Ovary (tissue), 7 donors: ENCODE measurements at regions not wholly inside any gene's neighbourhood (a gene's known extent, or its start where the extent isn't known, plus 50 kb on each side); places are given as distances from the start of the nearest gene placed in this dataset.

Experiments
- DNase-seq, 5 donors: peaks; one replicate each; pipeline ENCODE4 v3.0.0-alpha.2; 2019 to 2020
- H3K27ac ChIP-seq, 2 donors: fragments of 200-600 bp; one replicate each; pipeline versions ENCODE4 v1.5.1 to v1.8.0; 2019 to 2022
- H3K27me3 ChIP-seq: fragments of 200-600 bp; one replicate; pipeline ENCODE4 v1.8.0; 2022
- H3K36me3 ChIP-seq: fragments of 200-600 bp; sonication (generic); one replicate; pipeline ENCODE4 v1.5.1; 2019
- H3K4me1 ChIP-seq: one replicate; pipeline ENCODE4 v1.8.1; 2013; ENCODE audit warnings: mild to moderate bottlenecking, moderate library complexity; ENCODE audit not compliant: insufficient read depth
- H3K4me3 ChIP-seq: fragments of 200-600 bp; sonication (generic); one replicate; pipeline ENCODE4 v1.5.1; 2017
- H3K9me3 ChIP-seq, 2 donors: fragments of 200-600 bp in 1 of 2; sonication (generic) in 1 of 2; one replicate each; pipeline versions ENCODE4 v1.5.1 to v1.8.1; 2013 to 2019; ENCODE audit warnings: mild to moderate bottlenecking in 1 of 2, moderate library complexity in 1 of 2
- EP300 ChIP-seq: sonication (generic); formaldehyde crosslinking; IDR thresholded peaks from one replicate; pipeline ENCODE4 v1.6.1; 2017; ENCODE audit warnings: antibody characterized with exemption
- POLR2A ChIP-seq: fragments of 450-650 bp; IDR thresholded peaks from one replicate; pipeline ENCODE4 v1.6.1; 2017; ENCODE audit warnings: antibody characterized with exemption, mild to moderate bottlenecking, moderate library complexity
- WGBS, 3 donors: extraction: QIAGEN DNeasy Blood & Tissue Kit in 1 of 3; methylation state at CpG; one replicate each; pipeline versions ENCODE4 v1.1.5 to v1.1.7; 2013 to 2017; 5-methylcytosine and 5-hydroxymethylcytosine counted together
- intact Hi-C, 4 donors: fragments of 100-400 bp; cut with DNase I; formaldehyde crosslinking; loops; one replicate each; pipeline versions ENCODE4 v1.11.0 to v1.15.1; 2022 to 2023
- TF ChIP-seq, protein P1 (sequence below), 3 donors: fragments of 450-650 bp in 2 of 3; fragments of 200-600 bp in 1 of 3; IDR thresholded peaks; one replicate each; pipeline versions ENCODE4 v1.5.1 to v1.8.0; 2016 to 2022; ENCODE audit warnings: antibody characterized with exemption in 3 of 3, mild to moderate bottlenecking in 1 of 3
- donor health status: DM: no; HTN: no; CAD: no; lungs with moderate emphysema.
- donor health status: DM: no; HTN: no; CAD: no.
- donor health status: Bipolar disorder and iron deficiency.
- donor health status: DM: no; HTN: no; CAD: no.
- donor health status: DM: yes; HTN: yes; CAD: no.

- intact Hi-C loops, result no loop called here
- H3K4me1 ChIP-seq, result no peaks in the 10 kb centered on the region
- H3K36me3 ChIP-seq, result no peaks in the 10 kb centered on the region
- H3K9me3 ChIP-seq, result no peaks in the 10 kb centered on the region
- H3K4me3 ChIP-seq, result no peak overlapping the region
- no peak for TF ChIP-seq EP300
- TF ChIP-seq, protein P1, sequence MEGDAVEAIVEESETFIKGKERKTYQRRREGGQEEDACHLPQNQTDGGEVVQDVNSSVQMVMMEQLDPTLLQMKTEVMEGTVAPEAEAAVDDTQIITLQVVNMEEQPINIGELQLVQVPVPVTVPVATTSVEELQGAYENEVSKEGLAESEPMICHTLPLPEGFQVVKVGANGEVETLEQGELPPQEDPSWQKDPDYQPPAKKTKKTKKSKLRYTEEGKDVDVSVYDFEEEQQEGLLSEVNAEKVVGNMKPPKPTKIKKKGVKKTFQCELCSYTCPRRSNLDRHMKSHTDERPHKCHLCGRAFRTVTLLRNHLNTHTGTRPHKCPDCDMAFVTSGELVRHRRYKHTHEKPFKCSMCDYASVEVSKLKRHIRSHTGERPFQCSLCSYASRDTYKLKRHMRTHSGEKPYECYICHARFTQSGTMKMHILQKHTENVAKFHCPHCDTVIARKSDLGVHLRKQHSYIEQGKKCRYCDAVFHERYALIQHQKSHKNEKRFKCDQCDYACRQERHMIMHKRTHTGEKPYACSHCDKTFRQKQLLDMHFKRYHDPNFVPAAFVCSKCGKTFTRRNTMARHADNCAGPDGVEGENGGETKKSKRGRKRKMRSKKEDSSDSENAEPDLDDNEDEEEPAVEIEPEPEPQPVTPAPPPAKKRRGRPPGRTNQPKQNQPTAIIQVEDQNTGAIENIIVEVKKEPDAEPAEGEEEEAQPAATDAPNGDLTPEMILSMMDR (IDR thresholded peaks at IDR 0.05), result no peak
- no peak overlapping the region for H3K27ac ChIP-seq
- H3K27me3 ChIP-seq, result no peaks in the 10 kb centered on the region
- DNase-seq, result no peak
- WGBS, 3 donors, result 74 to 82% (median 80%) methylated on average over 7 of the region's 7 CpGs
Observed at GRCh38 chr13:109941951-109942350, 155.6 kb upstream of the IRS2 start.

GRCh38 chr13:109941221-109941620 lies 154.8 kb upstream of the IRS2 start:
- WGBS, 3 donors, result 64 to 76% (median 76%) methylated on average over 2 of the region's 2 CpGs
- Histone ChIP-seq H3K4me1 (no peaks in the 10 kb centered on the region), H3K27ac (no peak overlapping the region), H3K36me3 (no peaks in the 10 kb centered on the region), H3K4me3 (no peak overlapping the region), H3K9me3 (no peaks in the 10 kb centered on the region), H3K27me3 (no peaks in the 10 kb centered on the region)
- no peak for DNase-seq
- intact Hi-C loops, result no loop called here
- no peak for TF ChIP-seq POLR2A
- no peak for TF ChIP-seq EP300
- TF ChIP-seq, protein P1 (IDR thresholded peaks at IDR 0.05), result no peak

GRCh38 chr13:109940637-109941036 lies 154.3 kb upstream of the IRS2 start:
- TF ChIP-seq EP300, result no peak
- TF ChIP-seq POLR2A, result no peak

GRCh38 chr13:109939838-109940237 lies 153.5 kb upstream of the IRS2 start:
- no peak overlapping the region for H3K27ac ChIP-seq
- TF ChIP-seq EP300 (no peak), POLR2A (no peak)
- TF ChIP-seq, protein P1 (IDR thresholded peaks at IDR 0.05), result no peak
- no peak for DNase-seq
- H3K9me3 ChIP-seq, result no peaks in the 10 kb centered on the region
- H3K4me1 ChIP-seq, result no peaks in the 10 kb centered on the region
- WGBS, 3 donors, result 92 to 94% (median 93%) methylated on average over 10 of the region's 10 CpGs
- no peaks in the 10 kb centered on the region for H3K36me3 ChIP-seq
- no peak overlapping the region for H3K4me3 ChIP-seq
- intact Hi-C loops, result no loop called here
- H3K27me3 ChIP-seq, result no peaks in the 10 kb centered on the region

More at GRCh38 chr13:109940637-109941036, 154.3 kb upstream of the IRS2 start:
- 78 to 86% (median 83%) methylated on average over 8 of the region's 8 CpGs for WGBS, 3 donors
- no peak for DNase-seq
- Histone ChIP-seq H3K4me3 (no peak overlapping the region), H3K9me3 (no peaks in the 10 kb centered on the region), H3K4me1 (no peaks in the 10 kb centered on the region), H3K27me3 (no peaks in the 10 kb centered on the region), H3K27ac (no peak overlapping the region), H3K36me3 (no peaks in the 10 kb centered on the region)
- intact Hi-C loops, result no loop called here

DNA sequence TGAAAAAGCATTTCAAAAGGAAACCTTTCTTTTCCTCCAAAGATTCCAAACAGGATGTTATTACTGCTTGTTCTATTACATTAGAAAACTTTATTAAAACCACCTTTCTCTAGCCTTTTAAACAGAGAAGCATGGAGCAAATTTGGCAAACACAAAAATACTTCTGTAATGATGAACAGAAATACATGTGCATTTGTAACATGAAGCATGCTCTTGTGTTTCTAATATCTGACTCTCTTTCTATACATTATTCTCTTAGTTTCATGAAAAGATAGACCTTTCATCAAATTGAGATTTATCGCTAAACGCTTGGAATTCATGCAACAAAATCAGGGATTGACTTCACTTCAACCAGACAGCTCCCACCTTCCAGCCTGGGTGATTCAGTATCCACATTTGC lies 152.8 kb upstream of the IRS2 start:
- no peak for TF ChIP-seq EP300
- Histone ChIP-seq H3K4me1 (no peaks in the 10 kb centered on the region), H3K4me3 (no peak overlapping the region), H3K36me3 (no peaks in the 10 kb centered on the region), H3K27ac (no peak overlapping the region), H3K9me3 (no peaks in the 10 kb centered on the region), H3K27me3 (no peaks in the 10 kb centered on the region)
- 95 to 99% (median 96%) methylated on average over 2 of the region's 2 CpGs for WGBS, 3 donors
- no peak for DNase-seq
- intact Hi-C loops, result no loop called here
